ENCODE measurements at regions not wholly inside any gene's neighbourhood (a gene's known extent, or its start where the extent isn't known, plus 50 kb on each side); places are given as distances from the start of the nearest gene placed in this dataset.

DNA sequence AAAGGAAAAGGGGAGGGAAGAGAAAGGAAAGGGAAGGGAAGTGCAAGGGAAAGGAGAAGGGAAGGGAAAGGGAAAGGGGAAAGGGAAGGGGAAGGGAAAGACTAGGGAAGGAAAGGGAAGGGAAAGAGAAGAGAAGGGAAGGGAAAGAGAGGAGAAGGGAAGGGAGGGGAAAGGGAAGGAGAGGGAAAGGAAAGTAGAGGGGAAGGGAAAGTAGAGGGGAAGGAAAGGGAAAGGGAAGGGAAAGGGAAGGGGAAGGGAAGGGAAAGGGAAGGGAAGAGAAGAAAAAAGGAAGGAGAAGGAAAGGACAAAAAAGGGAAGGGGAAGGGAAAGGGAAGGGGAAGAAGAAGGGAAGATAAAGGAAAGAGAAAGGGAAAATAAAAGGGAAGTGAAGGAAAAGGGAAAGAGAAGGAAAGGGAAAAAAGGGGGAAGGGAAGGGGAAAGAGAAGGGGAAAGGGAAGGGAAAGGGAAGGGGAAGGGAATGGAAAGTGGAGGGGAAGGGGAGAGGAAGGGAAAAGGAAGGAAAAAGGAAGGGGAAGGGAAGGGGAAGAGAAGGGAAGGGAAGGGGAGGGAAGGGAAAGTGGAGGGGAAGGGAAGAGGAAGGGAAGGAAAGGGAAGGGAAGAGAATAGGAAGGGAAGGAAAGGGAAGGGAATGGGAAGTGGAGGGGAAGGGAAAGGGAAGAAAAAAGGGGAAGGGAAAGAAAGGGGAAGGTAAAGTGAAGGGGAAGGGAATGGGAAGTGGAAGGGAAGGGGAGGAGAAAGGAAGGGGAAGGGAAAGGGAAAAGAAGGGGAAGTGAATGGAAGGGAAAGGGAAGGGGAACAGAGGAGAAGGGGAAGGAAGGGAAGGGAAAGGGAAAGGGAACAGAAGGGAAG is 138.2 kb downstream of the SPATA19 start:
- H3K36me3 ChIP-seq (ENCODE audit: control insufficient read depth, insufficient read depth, low read length), result no peaks in the 10 kb centered on the region
- no peak overlapping the region for H3K27ac ChIP-seq (ENCODE audit: low read length)
- H3K36me3 Mint-ChIP-seq, result no peaks in the 10 kb centered on the region
- peaks cover 2% of the 10 kb centered on the region in 2 donors for H3K9me3 Mint-ChIP-seq
- no peak overlapping the region for H3K27ac Mint-ChIP-seq
- H3K4me3 Mint-ChIP-seq, result no peak overlapping the region
- peaks cover 0 to 3% of the 10 kb centered on the region in 2 donors for H3K27me3 Mint-ChIP-seq (ENCODE audit: low read depth in 2 of 2)
- H3K4me1 ChIP-seq (ENCODE audit: control insufficient read depth, insufficient read depth, low read length), result no peaks in the 10 kb centered on the region
- H3K27me3 ChIP-seq (ENCODE audit: control insufficient read depth, insufficient read depth, low read length), result no peaks in the 10 kb centered on the region
- TF ChIP-seq, protein P1, sequence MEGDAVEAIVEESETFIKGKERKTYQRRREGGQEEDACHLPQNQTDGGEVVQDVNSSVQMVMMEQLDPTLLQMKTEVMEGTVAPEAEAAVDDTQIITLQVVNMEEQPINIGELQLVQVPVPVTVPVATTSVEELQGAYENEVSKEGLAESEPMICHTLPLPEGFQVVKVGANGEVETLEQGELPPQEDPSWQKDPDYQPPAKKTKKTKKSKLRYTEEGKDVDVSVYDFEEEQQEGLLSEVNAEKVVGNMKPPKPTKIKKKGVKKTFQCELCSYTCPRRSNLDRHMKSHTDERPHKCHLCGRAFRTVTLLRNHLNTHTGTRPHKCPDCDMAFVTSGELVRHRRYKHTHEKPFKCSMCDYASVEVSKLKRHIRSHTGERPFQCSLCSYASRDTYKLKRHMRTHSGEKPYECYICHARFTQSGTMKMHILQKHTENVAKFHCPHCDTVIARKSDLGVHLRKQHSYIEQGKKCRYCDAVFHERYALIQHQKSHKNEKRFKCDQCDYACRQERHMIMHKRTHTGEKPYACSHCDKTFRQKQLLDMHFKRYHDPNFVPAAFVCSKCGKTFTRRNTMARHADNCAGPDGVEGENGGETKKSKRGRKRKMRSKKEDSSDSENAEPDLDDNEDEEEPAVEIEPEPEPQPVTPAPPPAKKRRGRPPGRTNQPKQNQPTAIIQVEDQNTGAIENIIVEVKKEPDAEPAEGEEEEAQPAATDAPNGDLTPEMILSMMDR (IDR thresholded peaks at IDR 0.05), result no peak
- H3K4me1 Mint-ChIP-seq, result no peaks in the 10 kb centered on the region
- DNase-seq (no peak), ATAC-seq (no peak)
- H3K9me3 ChIP-seq (ENCODE audit: control insufficient read depth, insufficient read depth, low read length), result no peaks in the 10 kb centered on the region
- intact Hi-C loops (cut with micrococcal nuclease), result no loop called here
- H3K4me3 ChIP-seq (ENCODE audit: low read length), result no peak overlapping the region

DNA sequence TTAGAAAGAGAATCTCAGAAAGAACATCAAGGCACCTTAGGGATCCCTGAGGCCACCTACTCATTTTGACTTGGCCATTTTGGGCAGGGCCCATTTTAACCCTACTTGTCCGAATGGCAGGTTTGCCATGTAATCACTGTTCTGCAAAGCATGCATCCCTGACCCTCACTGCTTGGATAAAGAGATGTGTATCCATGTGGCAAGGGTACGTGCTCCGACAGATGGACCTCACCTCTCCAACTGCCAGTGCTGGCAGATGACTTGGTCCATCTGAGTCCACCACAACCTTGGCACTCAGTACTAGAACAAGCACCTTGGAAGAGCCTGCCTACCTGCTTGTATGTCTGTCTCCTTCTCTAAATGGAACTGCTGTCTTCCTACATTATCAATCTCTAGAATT is 139.4 kb downstream of the SPATA19 start:
- Mint-ChIP-seq H3K9me3 (peaks cover 2% of the 10 kb centered on the region in 2 donors), H3K27ac (no peak overlapping the region), H3K4me1 (no peaks in the 10 kb centered on the region), H3K27me3 (ENCODE audit: low read depth in 2 of 2) (peaks cover 0 to 3% of the 10 kb centered on the region in 2 donors), H3K4me3 (no peak overlapping the region), H3K36me3 (no peaks in the 10 kb centered on the region)
- ATAC-seq (no peak), DNase-seq (no peak)
- TF ChIP-seq, protein P1 (IDR thresholded peaks at IDR 0.05), result no peak
- no peaks in the 10 kb centered on the region for H3K4me1 ChIP-seq (ENCODE audit: control insufficient read depth, insufficient read depth, low read length)
- no peaks in the 10 kb centered on the region for H3K9me3 ChIP-seq (ENCODE audit: control insufficient read depth, insufficient read depth, low read length)
- intact Hi-C loops (cut with micrococcal nuclease), result no loop called here
- no peak overlapping the region for H3K27ac ChIP-seq (ENCODE audit: low read length)
- no peaks in the 10 kb centered on the region for H3K27me3 ChIP-seq (ENCODE audit: control insufficient read depth, insufficient read depth, low read length)
- WGBS (ENCODE audit: insufficient coverage), result 94% methylated on average over 3 of the region's 3 CpGs
- no peaks in the 10 kb centered on the region for H3K36me3 ChIP-seq (ENCODE audit: control insufficient read depth, insufficient read depth, low read length)
- H3K4me3 ChIP-seq (ENCODE audit: low read length), result no peak overlapping the region

DNA sequence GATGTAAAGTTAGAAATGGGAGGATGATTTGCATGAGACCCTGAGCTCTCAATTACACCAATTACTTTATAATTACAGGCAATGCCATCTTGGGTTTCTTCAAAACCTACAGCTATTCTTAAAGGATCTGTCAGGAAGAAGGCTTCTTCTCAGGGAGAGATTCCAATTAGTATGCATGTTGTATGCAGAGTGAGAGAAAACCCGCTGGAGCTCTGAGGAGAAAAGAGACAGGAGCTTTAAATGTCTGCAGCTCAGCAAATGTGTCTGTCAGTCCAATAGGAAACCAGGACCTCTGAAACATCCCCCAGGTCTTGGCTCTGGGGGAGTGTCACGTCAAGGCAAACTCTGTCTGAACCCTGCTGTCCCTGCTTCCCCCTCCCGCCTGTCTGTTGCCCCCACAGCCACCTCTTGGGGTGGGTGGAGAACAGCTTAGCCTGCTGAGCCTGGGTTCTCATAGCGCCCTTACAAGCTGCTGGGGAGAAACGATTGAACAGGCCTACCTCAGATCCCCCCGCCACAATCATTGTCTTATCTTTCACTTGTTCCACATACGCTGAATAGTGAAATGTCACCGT is 140.2 kb downstream of the SPATA19 start:
- Mint-ChIP-seq H3K9me3 (peaks cover 2% of the 10 kb centered on the region in 2 donors), H3K27ac (no peak overlapping the region), H3K27me3 (ENCODE audit: low read depth in 2 of 2) (peaks cover 0 to 3% of the 10 kb centered on the region in 2 donors), H3K36me3 (no peaks in the 10 kb centered on the region), H3K4me3 (no peak overlapping the region), H3K4me1 (no peaks in the 10 kb centered on the region)
- DNase-seq (no peak), ATAC-seq (no peak)
- Histone ChIP-seq H3K27me3 (ENCODE audit: control insufficient read depth, insufficient read depth, low read length) (no peaks in the 10 kb centered on the region), H3K9me3 (ENCODE audit: control insufficient read depth, insufficient read depth, low read length) (no peaks in the 10 kb centered on the region), H3K4me3 (ENCODE audit: low read length) (no peak overlapping the region), H3K36me3 (ENCODE audit: control insufficient read depth, insufficient read depth, low read length) (no peaks in the 10 kb centered on the region), H3K4me1 (ENCODE audit: control insufficient read depth, insufficient read depth, low read length) (no peaks in the 10 kb centered on the region), H3K27ac (ENCODE audit: low read length) (no peak overlapping the region)
- intact Hi-C loops (cut with micrococcal nuclease), result no loop called here
- TF ChIP-seq, protein P1 (IDR thresholded peaks at IDR 0.05), result no peak
- WGBS (ENCODE audit: insufficient coverage), result 67% methylated on average over 7 of the region's 8 CpGs
